H1 (cell line): ENCODE measurements at regions not wholly inside any gene's neighbourhood (a gene's known extent, or its start where the extent isn't known, plus 50 kb on each side); places are given as distances from the start of the nearest gene placed in this dataset.

ENCODE experiments used
- CTCF ChIA-PET: fragments of 300-600 bp; sonication (Branson Sonifier 250); formaldehyde crosslinking; loops from one replicate; lab custom pipeline; 2021; ENCODE audit not compliant: partially characterized antibody; lab: Charles Lee
- POLR2A ChIA-PET: fragments of 300-600 bp; sonication (Branson Sonifier 250); formaldehyde crosslinking; loops from one replicate; lab custom pipeline; 2021; ENCODE audit warnings: inconsistent platforms; ENCODE audit not compliant: partially characterized antibody; lab: Charles Lee
- DNase-seq, 2 experiments: peaks; one replicate each; pipeline versions ENCODE4 v3.0.0 to v3.0.0-alpha.2; 2010 to 2022; ENCODE audit warnings: low spot score in 2 of 2, low read depth in 1 of 2, mixed read lengths in 1 of 2
- FAIRE-seq: peaks from 2 replicates; lab custom pipeline; 2011; peaks lifted over from hg19 to GRCh38; lab: Jason Lieb, UNC
- H2AFZ ChIP-seq: 2 replicates; pipeline ENCODE4 v1.8.1; 2012; ENCODE audit warnings: low read length, inconsistent platforms
- H2AK5ac ChIP-seq: 2 replicates; pipeline ENCODE4 v1.6.1; 2013; ENCODE audit warnings: low read depth, low read length
- H2BK120ac ChIP-seq: replicated peaks from 2 replicates; pipeline ENCODE3; 2013; ENCODE audit warnings: low read depth, low read length, inconsistent platforms
- H2BK12ac ChIP-seq: 2 replicates; pipeline ENCODE4 v1.6.1; 2013; ENCODE audit warnings: low read depth, low read length
- H2BK15ac ChIP-seq: 2 replicates; pipeline ENCODE4 v1.6.1; 2013; ENCODE audit warnings: low read length
- H2BK20ac ChIP-seq: 2 replicates; pipeline ENCODE4 v1.6.1; 2013; ENCODE audit warnings: low read length
- H2BK5ac ChIP-seq: 2 replicates; pipeline ENCODE4 v1.6.1; 2013; ENCODE audit warnings: low read depth, low read length
- H3K14ac ChIP-seq: 2 replicates; pipeline ENCODE4 v1.6.1; 2013; ENCODE audit warnings: inconsistent platforms; ENCODE audit not compliant: insufficient read length
- H3K18ac ChIP-seq: 2 replicates; pipeline ENCODE4 v1.6.1; 2013; ENCODE audit warnings: low read length; ENCODE audit errors: extremely low read depth
- H3K23ac ChIP-seq: 2 replicates; pipeline ENCODE4 v1.6.1; 2013; ENCODE audit warnings: inconsistent platforms; ENCODE audit not compliant: insufficient read length
- H3K23me2 ChIP-seq: 2 replicates; pipeline ENCODE4 v1.6.1; 2013; ENCODE audit warnings: low read depth, low read length
- H3K27ac ChIP-seq: 2 replicates; pipeline ENCODE4 v1.6.1; 2011; ENCODE audit warnings: low read depth, low read length, inconsistent platforms
- H3K27me3 ChIP-seq, 4 experiments: replicated peaks in 1 of 4; 1 replicate in 1 of 4; 2 replicates in 3 of 4; pipeline versions ENCODE4 v1.6.1 to v1.8.1; 2011 to 2013; ENCODE audit warnings: low read length in 3 of 4, mild to moderate bottlenecking in 3 of 4, inconsistent platforms in 2 of 4, mixed read lengths in 2 of 4, moderate library complexity in 1 of 4; ENCODE audit not compliant: control insufficient read depth in 3 of 4, insufficient read depth in 3 of 4; ENCODE audit errors: extremely low read depth in 1 of 4
- H3K36me3 ChIP-seq, 4 experiments: 2 replicates each; pipeline versions ENCODE4 v1.6.1 to v1.8.1; 2011 to 2013; ENCODE audit warnings: mild to moderate bottlenecking in 4 of 4, low read length in 3 of 4, moderate library complexity in 2 of 4, control low read depth in 1 of 4, inconsistent platforms in 1 of 4; ENCODE audit not compliant: insufficient read depth in 4 of 4, control insufficient read depth in 2 of 4
- H3K4ac ChIP-seq: replicated peaks from 2 replicates; pipeline ENCODE3; 2013; ENCODE audit warnings: low read length, low read depth, mixed read lengths, inconsistent platforms; ENCODE audit not compliant: insufficient read length
- H3K4me1 ChIP-seq, 4 experiments: replicated peaks in 1 of 4; 1 replicate in 1 of 4; 2 replicates in 3 of 4; pipeline versions ENCODE4 v1.6.1 to v1.8.1; 2011 to 2013; ENCODE audit warnings: low read length in 3 of 4, inconsistent platforms in 2 of 4, mixed read lengths in 1 of 4; ENCODE audit not compliant: insufficient read depth in 4 of 4, control insufficient read depth in 3 of 4
- H3K4me2 ChIP-seq, 2 experiments: 2 replicates each; pipeline versions ENCODE4 v1.6.1 to v1.8.1; 2011 to 2013; ENCODE audit warnings: low read depth in 2 of 2, low read length in 2 of 2, control low read depth in 1 of 2, inconsistent platforms in 1 of 2, mild to moderate bottlenecking in 1 of 2; ENCODE audit not compliant: insufficient read depth in 1 of 2
- H3K4me3 ChIP-seq, 4 experiments: fragments of 200-600, 300-600 bp in 1 of 4; sonication (generic), shearing (Covaris generic), sonication (Bioruptor Twin) in 1 of 4; 2 replicates each; pipeline versions ENCODE4 v1.5.1 to v1.8.1; 2011 to 2016; ENCODE audit warnings: low read length in 4 of 4, low read depth in 3 of 4, control low read depth in 2 of 4, inconsistent platforms in 2 of 4, mild to moderate bottlenecking in 2 of 4, mixed read lengths in 1 of 4, moderate library complexity in 1 of 4; ENCODE audit not compliant: insufficient read depth in 2 of 4; ENCODE audit errors: extremely low read depth in 1 of 4
- H3K56ac ChIP-seq: replicated peaks from 2 replicates; pipeline ENCODE3; 2013; ENCODE audit warnings: low read depth, mild to moderate bottlenecking, mixed read lengths, low read length, inconsistent platforms; ENCODE audit not compliant: insufficient read length
- H3K79me1 ChIP-seq: 2 replicates; pipeline ENCODE4 v1.6.1; 2013; ENCODE audit warnings: low read depth, low read length, control low read depth
- H3K79me2 ChIP-seq, 2 experiments: 2 replicates each; pipeline versions ENCODE4 v1.6.1 to v1.8.1; 2012 to 2013; ENCODE audit warnings: low read length in 2 of 2, mild to moderate bottlenecking in 2 of 2, inconsistent platforms in 1 of 2; ENCODE audit not compliant: insufficient read depth in 2 of 2, control insufficient read depth in 1 of 2
- H3K9ac ChIP-seq, 4 experiments: replicated peaks in 1 of 4; 1 replicate in 1 of 4; 2 replicates in 3 of 4; pipeline versions ENCODE4 v1.6.1 to v1.8.1; 2011 to 2013; ENCODE audit warnings: low read depth in 3 of 4, low read length in 3 of 4, control low read depth in 2 of 4, mild to moderate bottlenecking in 2 of 4, moderate library complexity in 2 of 4, inconsistent platforms in 1 of 4; ENCODE audit errors: extremely low read depth in 1 of 4
- H3K9me3 ChIP-seq, 2 experiments: 2 replicates each; pipeline versions ENCODE4 v1.6.1 to v1.8.1; 2012 to 2013; ENCODE audit warnings: mild to moderate bottlenecking in 2 of 2, moderate library complexity in 2 of 2, control low read depth in 1 of 2, inconsistent platforms in 1 of 2, low read depth in 1 of 2, low read length in 1 of 2, mixed read lengths in 1 of 2; ENCODE audit not compliant: insufficient read depth in 2 of 2
- H4K20me1 ChIP-seq, 2 experiments: replicated peaks in 1 of 2; 2 replicates each; pipeline versions ENCODE3 to v1.8.1; 2011 to 2013; ENCODE audit warnings: inconsistent platforms in 2 of 2, low read length in 2 of 2, mild to moderate bottlenecking in 1 of 2; ENCODE audit not compliant: insufficient read depth in 2 of 2, control insufficient read depth in 1 of 2
- H4K5ac ChIP-seq: 2 replicates; pipeline ENCODE4 v1.6.1; 2013; ENCODE audit warnings: low read length, low read depth, mixed read lengths, inconsistent platforms; ENCODE audit not compliant: insufficient read length
- H4K8ac ChIP-seq: 2 replicates; pipeline ENCODE4 v1.8.0; 2013; ENCODE audit warnings: mild to moderate bottlenecking, moderate library complexity, low read length, inconsistent platforms; ENCODE audit not compliant: insufficient read depth; ENCODE audit errors: extremely low read depth
- H4K91ac ChIP-seq: replicated peaks from 2 replicates; pipeline ENCODE3; 2013; ENCODE audit warnings: low read length, mixed read lengths, inconsistent platforms; ENCODE audit not compliant: insufficient read length
- BRCA1 ChIP-seq: IDR thresholded peaks from 2 replicates; pipeline ENCODE4 v1.6.1; 2012; ENCODE audit warnings: low read depth, low read length, improper control_type of control experiment
- CHD1 ChIP-seq: IDR thresholded peaks from 2 replicates; pipeline ENCODE4 v1.6.1; 2012; ENCODE audit warnings: low read depth, low read length, improper control_type of control experiment
- CHD2 ChIP-seq: IDR thresholded peaks from 2 replicates; pipeline ENCODE4 v1.6.1; 2012; ENCODE audit warnings: low read length, improper control_type of control experiment
- CTBP2 ChIP-seq: IDR thresholded peaks from 2 replicates; pipeline ENCODE4 v1.7.0; 2011; ENCODE audit warnings: borderline replicate concordance, mild to moderate bottlenecking, moderate library complexity, mixed read lengths, low read length; ENCODE audit not compliant: insufficient read depth, insufficient read length
- EGR1 ChIP-seq: IDR thresholded peaks from 2 replicates; pipeline ENCODE4 v1.6.1; 2011; ENCODE audit warnings: low read depth, low read length, borderline replicate concordance
- FOSL1 ChIP-seq: IDR thresholded peaks from 2 replicates; pipeline ENCODE4 v1.6.1; 2011; ENCODE audit warnings: mild to moderate bottlenecking, low read depth, low read length, moderate library complexity; ENCODE audit not compliant: insufficient read depth
- GTF2F1 ChIP-seq: IDR thresholded peaks from 2 replicates; pipeline ENCODE4 v1.6.1; 2012; ENCODE audit warnings: low read depth, low read length, improper control_type of control experiment, borderline replicate concordance
- JUN ChIP-seq: IDR thresholded peaks from 2 replicates; pipeline ENCODE4 v1.6.1; 2011; ENCODE audit warnings: low read depth, mild to moderate bottlenecking, improper control_type of control experiment, low read length
- KDM5A ChIP-seq: fragments of 200-600 bp; IDR thresholded peaks from 2 replicates; pipeline ENCODE4 v1.7.1; 2012; ENCODE audit warnings: mild to moderate bottlenecking, low read length, inconsistent platforms, mixed read lengths
- PHF8 ChIP-seq: fragments of 200-600 bp; sonication (generic); conservative IDR thresholded peaks from 2 replicates; pipeline ENCODE4 v1.7.1; 2012; ENCODE audit warnings: low read depth, mild to moderate bottlenecking, inconsistent platforms, low read length, moderate library complexity
- RAD21 ChIP-seq, 2 experiments: IDR thresholded peaks in 1 of 2; conservative IDR thresholded peaks in 1 of 2; 2 replicates each; pipeline ENCODE4 v1.6.1; 2011; ENCODE audit warnings: low read depth in 2 of 2, low read length in 2 of 2, improper control_type of control experiment in 1 of 2, inconsistent platforms in 1 of 2, mild to moderate bottlenecking in 1 of 2, moderate library complexity in 1 of 2
- RNF2 ChIP-seq: fragments of 200-900, 300-1000 bp; sonication (generic); IDR thresholded peaks from 2 replicates; pipeline ENCODE4 v1.7.1; 2016; ENCODE audit warnings: borderline replicate concordance, low read depth, mild to moderate bottlenecking, antibody characterized with exemption, low read length; ENCODE audit not compliant: poor library complexity, severe bottlenecking; ENCODE audit errors: missing control alignments
- RXRA ChIP-seq: IDR thresholded peaks from 2 replicates; pipeline ENCODE4 v1.6.1; 2011; ENCODE audit warnings: low read depth, mild to moderate bottlenecking, low read length, moderate library complexity; ENCODE audit not compliant: insufficient read depth
- TAF7 ChIP-seq: optimal IDR thresholded peaks from 2 replicates; pipeline ENCODE3; 2011; ENCODE audit warnings: low read depth, mild to moderate bottlenecking, inconsistent platforms, low read length, moderate library complexity, borderline replicate concordance
- ZNF274 ChIP-seq: IDR thresholded peaks from 2 replicates; pipeline ENCODE4 v1.7.0; 2012; ENCODE audit warnings: low read length, borderline replicate concordance; ENCODE audit errors: extremely low read depth
- WGBS, 2 experiments: shearing (Covaris generic) in 1 of 2; methylation state at CpG; one replicate each; pipeline versions ENCODE4 v1.1.6 to v1.1.7; 2013 to 2015; ENCODE audit warnings: low lambda C conversion rate in 2 of 2, mixed read lengths in 2 of 2, inconsistent platforms in 1 of 2, low coverage in 1 of 2, missing lambda C conversion rate in 1 of 2; ENCODE audit not compliant: insufficient replicate concordance in 2 of 2, insufficient coverage in 1 of 2, insufficient read length in 1 of 2; ENCODE audit errors: extremely low coverage in 1 of 2, missing lambda C conversion rate in 1 of 2; 5-methylcytosine and 5-hydroxymethylcytosine counted together

- Histone ChIP-seq H3K23me2 (no peaks in the 10 kb centered on the region), H2AFZ (no peak overlapping the region), H3K9ac (no peak overlapping the region), H2AK5ac (no peak overlapping the region), H3K4me3 (no peak overlapping the region), H3K56ac (no peak overlapping the region), H4K5ac (no peak overlapping the region), H3K79me2 (no peaks in the 10 kb centered on the region), H3K4ac (no peak overlapping the region), H3K36me3 (no peaks in the 10 kb centered on the region), H3K18ac (no peak overlapping the region), H3K27me3 (no peaks in the 10 kb centered on the region), H2BK15ac (no peak overlapping the region), H3K79me1 (no peaks in the 10 kb centered on the region), H4K91ac (no peak overlapping the region), H3K4me1 (no peaks in the 10 kb centered on the region; a peak in 1 of 7 replicates), H2BK5ac (no peak overlapping the region), H3K27ac (no peak overlapping the region), H2BK120ac (no peak overlapping the region), H2BK12ac (no peak overlapping the region), H4K20me1 (no peaks in the 10 kb centered on the region), H3K23ac (no peak overlapping the region), H2BK20ac (no peak overlapping the region), H3K14ac (no peak overlapping the region), H3K9me3 (no peaks in the 10 kb centered on the region), H3K4me2 (no peak overlapping the region), H4K8ac (no peak overlapping the region)
- FAIRE-seq (no peak), DNase-seq (no peak)
- ChIA-PET POLR2A (no interaction called here), CTCF (no interaction called here)
- 92% methylated on average over 4 of the region's 4 CpGs; no CpG with 5 or more reads in 1 of the 2 experiments for WGBS, 2 experiments
- TF ChIP-seq KDM5A (no peak), CHD1 (no peak), CTBP2 (no peak), FOSL1 (no peak), CHD2 (no peak), GTF2F1 (no peak), PHF8 (no peak), JUN (no peak), TAF7 (no peak), BRCA1 (no peak), EGR1 (no peak), RXRA (no peak), ZNF274 (no peak), RAD21 (IDR thresholded peaks at IDR 0.05 in 1 of 2, conservative IDR thresholded peaks at IDR 0.05 in 1 of 2; ENCODE audit: low read depth in 2 of 2, low read length in 2 of 2) (no peak), RNF2 (no peak)
These were observed 265.5 kb upstream of the PRKD1 start for GRCh38 chr14:30193101-30193500.
